AG09309 (cell line): ENCODE measurements at regions not wholly inside any gene's neighbourhood (a gene's known extent, or its start where the extent isn't known, plus 50 kb on each side); places are given as distances from the start of the nearest gene placed in this dataset.

Source experiments
- DNase-seq: peaks from one replicate; pipeline ENCODE4 v3.0.0-alpha.2; 2010; ENCODE audit warnings: low read depth
- H3K4me3 ChIP-seq: 2 replicates; pipeline ENCODE4 v1.5.1; 2011; ENCODE audit warnings: mild to moderate bottlenecking, low read depth, low read length, moderate library complexity; ENCODE audit not compliant: control insufficient read depth
- CTCF ChIP-seq: IDR thresholded peaks from 2 replicates; pipeline ENCODE4 v1.5.1; 2011; ENCODE audit warnings: mild to moderate bottlenecking, low read depth, low read length, inconsistent platforms; ENCODE audit not compliant: insufficient read depth, control insufficient read depth; ENCODE audit errors: missing control alignments

GRCh38 chr5:26295541-26295940 is 742.8 kb downstream of the CDH9 start:
- no peak for DNase-seq
- no peak for TF ChIP-seq CTCF
- no peak overlapping the region for H3K4me3 ChIP-seq

GRCh38 chr5:26282190-26282589 is 756.2 kb downstream of the CDH9 start:
- no peak overlapping the region for H3K4me3 ChIP-seq
- no peak for DNase-seq
- no peak for TF ChIP-seq CTCF

GRCh38 chr5:26278078-26278477 is 760.3 kb downstream of the CDH9 start:
- TF ChIP-seq CTCF, result no peak
- no peak overlapping the region for H3K4me3 ChIP-seq
- no peak for DNase-seq

DNA sequence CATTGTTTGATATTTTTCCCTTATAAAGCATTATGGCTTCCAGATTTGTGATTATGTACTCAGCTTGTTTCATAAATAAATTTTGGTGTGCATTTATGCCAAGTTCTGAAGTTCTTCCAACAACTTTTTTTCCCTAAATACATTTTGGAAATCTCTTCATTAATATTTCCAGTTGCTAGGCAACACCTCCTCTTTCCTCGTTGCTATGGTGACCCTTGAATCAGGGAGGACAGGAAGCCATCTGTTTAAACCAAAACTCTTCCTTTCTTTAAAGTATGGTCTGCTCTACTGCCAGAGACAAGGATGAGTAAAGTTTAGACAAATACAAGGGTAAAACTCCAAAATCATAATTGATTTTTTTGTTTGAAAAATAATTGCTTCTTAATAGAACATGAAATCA is 779.3 kb downstream of the CDH9 start:
- no peak overlapping the region for H3K4me3 ChIP-seq
- no peak for DNase-seq
- TF ChIP-seq CTCF, result no peak

DNA sequence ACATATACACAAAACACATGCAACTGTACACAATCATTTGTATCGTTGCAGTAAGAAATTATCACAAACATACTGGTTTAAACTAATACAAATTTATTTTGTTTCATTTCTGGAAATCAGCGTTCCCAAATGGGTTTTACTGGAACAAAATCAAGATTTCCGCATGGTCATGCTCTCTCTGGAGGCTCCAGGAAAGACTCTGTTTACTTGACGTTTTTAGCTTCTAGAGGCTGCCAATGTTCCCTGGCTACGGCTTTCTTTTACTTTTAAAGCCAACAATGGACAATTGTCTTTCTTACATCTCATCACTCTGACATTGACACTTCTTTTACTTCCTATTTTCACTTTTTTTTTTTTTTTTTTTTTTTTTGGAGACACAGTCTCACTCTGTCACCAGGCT is 793.1 kb downstream of the CDH9 start:
- DNase-seq, result no peak
- TF ChIP-seq CTCF, result no peak
- H3K4me3 ChIP-seq, result no peak overlapping the region

DNA sequence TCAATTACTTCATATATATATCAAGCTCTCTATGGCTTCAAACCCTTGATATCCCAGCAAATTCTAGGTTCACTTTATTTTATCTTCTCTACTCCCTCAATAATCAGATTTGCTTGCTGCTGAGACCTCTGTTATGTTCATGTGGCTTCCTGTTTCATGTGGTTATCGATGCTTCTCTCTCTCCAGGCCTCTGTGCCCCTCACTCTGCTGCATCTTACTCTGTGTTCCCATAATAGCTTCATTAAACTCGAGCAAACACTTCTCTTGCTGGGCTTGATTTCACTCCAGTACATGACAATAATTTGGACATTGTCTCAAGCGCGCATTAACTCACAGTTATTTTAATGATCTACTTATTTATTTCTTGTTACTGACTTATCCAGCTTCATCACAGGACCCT is 798.8 kb downstream of the CDH9 start:
- H3K4me3 ChIP-seq, result no peak overlapping the region
- no peak for TF ChIP-seq CTCF
- DNase-seq, result no peak

GRCh38 chr5:26237489-26237888 is 800.9 kb downstream of the CDH9 start:
- TF ChIP-seq CTCF, result no peak
- H3K4me3 ChIP-seq, result no peak overlapping the region
- DNase-seq, result no peak
